ENCODE measurements at regions not wholly inside any gene's neighbourhood (a gene's known extent, or its start where the extent isn't known, plus 50 kb on each side); places are given as distances from the start of the nearest gene placed in this dataset.

GRCh38 chr5:170159947-170160346 lies 54.2 kb downstream of the FOXI1 start:
- DNase-seq (ENCODE audit: low spot score), result no peak

GRCh38 chr5:170161069-170161468 lies 55.4 kb downstream of the FOXI1 start:
- peak; percentile 46 for DNase-seq (ENCODE audit: low spot score)

- no peak for DNase-seq (ENCODE audit: low spot score)
Measured at GRCh38 chr5:170162631-170163321, 57.1 kb downstream of the FOXI1 start.

GRCh38 chr5:170164087-170164486 lies 58.4 kb downstream of the FOXI1 start:
- no peak for DNase-seq (ENCODE audit: low spot score)

DNA sequence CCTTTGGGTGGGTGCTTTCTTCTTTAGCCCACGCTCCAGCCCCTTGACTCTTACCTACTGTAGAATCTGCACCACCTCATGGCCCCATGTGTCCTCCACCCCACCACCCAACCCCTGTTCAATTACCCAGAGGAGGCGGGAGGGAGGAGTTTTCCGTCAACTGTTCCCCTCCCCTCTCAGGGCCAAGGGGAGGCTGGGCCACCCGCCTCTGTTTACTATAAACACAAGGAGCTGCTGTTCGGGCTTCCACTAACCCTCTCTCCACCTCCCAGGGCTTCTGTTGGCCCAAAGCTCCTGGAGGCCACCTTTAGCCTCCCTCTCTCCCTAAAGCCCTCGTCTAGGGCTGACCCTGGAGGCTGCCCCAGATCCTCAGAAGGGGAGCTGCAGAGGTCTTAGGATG lies 59.2 kb downstream of the FOXI1 start:
- no peak for DNase-seq (ENCODE audit: low spot score)

DNA sequence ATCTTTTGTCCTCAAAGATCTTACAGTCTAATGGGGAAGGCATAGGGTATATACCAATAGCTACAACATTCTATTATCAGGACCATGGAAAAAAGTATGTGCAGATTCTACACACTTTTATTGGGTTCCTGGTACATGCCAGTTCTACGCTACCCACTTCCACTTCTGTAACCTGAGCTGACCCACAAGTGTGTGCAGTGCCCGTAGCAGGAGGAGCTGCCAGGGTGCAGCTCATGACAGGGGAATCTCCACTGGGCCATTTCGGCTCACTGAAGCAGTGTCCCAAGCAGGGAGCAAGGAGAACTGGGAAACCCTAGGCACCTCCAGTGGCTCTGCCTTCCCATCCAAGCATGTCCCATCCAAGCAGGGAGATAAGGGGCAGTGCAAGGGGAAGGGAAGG lies 60.4 kb downstream of the FOXI1 start:
- no peak for DNase-seq (ENCODE audit: low spot score)

- peak; percentile 21 for DNase-seq (ENCODE audit: low spot score)
Measured at GRCh38 chr5:170168002-170168401, 62.3 kb downstream of the FOXI1 start.

- peak; percentile 34 for DNase-seq (ENCODE audit: low spot score)
Measured at GRCh38 chr5:170168797-170169196, 63.1 kb downstream of the FOXI1 start.

DNA sequence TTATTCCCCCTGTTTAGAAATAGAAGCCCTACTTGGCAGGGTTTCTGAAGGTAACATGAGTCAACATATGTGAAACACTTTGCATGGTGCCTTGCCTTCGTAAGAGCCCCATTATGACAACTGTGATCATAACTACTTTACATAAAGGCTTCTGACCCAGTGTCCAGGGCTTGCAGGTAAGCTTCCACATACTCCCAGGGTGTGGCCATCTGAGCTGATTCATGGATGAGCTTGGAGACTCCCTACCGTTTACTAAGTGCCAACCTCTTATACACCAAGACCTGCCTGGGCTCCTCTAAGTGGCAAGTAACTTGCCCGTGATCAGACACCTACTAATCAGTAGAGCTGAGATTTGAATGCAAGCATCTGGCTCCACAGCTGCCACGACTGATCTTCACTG lies 62.8 kb upstream of the C5orf58 start:
- DNase-seq (ENCODE audit: low spot score), result no peak

GRCh38 chr5:170171811-170172210 lies 61.0 kb upstream of the C5orf58 start:
- no peak for DNase-seq (ENCODE audit: low spot score)

GRCh38 chr5:170173227-170173626 lies 59.6 kb upstream of the C5orf58 start:
- DNase-seq (ENCODE audit: low spot score), result no peak

GRCh38 chr5:170173647-170174046 lies 59.1 kb upstream of the C5orf58 start:
- no peak for DNase-seq (ENCODE audit: low spot score)

GRCh38 chr5:170176916-170177315 lies 55.9 kb upstream of the C5orf58 start:
- DNase-seq (ENCODE audit: low spot score), result no peak

DNA sequence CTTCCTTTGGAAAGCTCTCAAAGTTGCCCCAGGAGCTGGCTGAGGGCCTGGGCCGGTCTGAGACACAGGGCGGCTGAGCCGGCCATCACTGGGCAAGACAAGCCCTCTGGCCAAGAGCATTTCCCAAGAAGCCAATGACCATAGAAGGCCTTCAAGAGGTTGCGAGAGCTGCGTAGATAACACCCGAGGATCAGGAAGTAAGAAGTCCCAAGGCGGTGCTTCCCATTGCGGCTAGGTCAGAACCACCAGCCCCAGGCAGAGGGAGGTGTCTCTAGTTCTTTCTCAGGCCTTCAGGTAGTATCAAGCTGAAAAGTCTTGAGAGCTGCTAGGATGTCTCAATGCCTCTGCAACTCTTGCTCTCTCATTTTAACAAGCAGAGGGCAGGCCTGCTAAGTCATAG lies 54.0 kb upstream of the C5orf58 start:
- DNase-seq (ENCODE audit: low spot score), result no peak

DNA sequence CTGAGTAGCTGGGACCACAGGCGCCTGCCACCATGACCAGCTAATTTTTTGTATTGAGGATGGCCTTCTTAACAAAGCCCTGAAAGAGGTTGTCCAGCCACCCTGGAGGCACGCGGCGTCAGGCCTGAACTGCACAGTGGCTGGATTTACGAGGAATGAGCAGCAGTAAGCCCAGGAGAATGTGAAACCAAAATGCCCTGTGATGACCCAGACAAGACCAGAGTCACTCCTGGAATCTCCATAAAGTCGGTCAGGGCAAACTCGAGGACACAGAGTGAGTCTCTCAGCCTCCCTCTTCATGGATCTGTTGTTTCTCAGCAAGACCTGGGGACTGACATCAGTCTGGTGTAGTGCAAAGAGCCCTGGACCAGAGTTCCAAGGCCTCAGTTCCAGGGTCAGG lies 53.2 kb upstream of the C5orf58 start:
- DNase-seq (ENCODE audit: low spot score), result no peak

DNA sequence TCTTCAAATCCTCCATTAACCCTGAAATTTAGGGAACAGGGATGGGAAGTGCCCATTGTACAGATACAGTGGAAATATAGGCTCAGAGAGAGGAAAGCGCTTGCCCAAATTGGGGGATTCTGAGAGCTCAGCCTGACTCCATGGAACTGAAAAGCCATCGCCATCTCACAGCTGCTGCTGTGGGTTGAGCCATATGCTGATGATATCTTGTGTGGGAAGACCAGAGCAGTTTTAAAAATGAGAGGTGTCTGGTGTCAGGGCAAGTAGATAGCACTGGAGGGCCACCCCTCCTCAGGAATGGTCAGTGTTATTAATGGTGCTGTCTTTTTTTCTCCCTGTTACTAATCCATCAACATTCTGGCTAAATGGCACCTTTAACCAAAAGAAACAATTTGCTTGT lies 50.9 kb upstream of the C5orf58 start:
- DNase-seq (ENCODE audit: low spot score), result no peak

GRCh38 chr5:170182491-170182890 lies 50.3 kb upstream of the C5orf58 start:
- no peak for DNase-seq (ENCODE audit: low spot score)

Measured in germinal center (tissue), 1 donor.